H1 (cell line): ENCODE measurements at regions not wholly inside any gene's neighbourhood (a gene's known extent, or its start where the extent isn't known, plus 50 kb on each side); places are given as distances from the start of the nearest gene placed in this dataset.

Experiments
- CTCF ChIA-PET: fragments of 300-600 bp; sonication (Branson Sonifier 250); formaldehyde crosslinking; loops from one replicate; lab custom pipeline; 2021; ENCODE audit not compliant: partially characterized antibody; lab: Charles Lee
- POLR2A ChIA-PET: fragments of 300-600 bp; sonication (Branson Sonifier 250); formaldehyde crosslinking; loops from one replicate; lab custom pipeline; 2021; ENCODE audit warnings: inconsistent platforms; ENCODE audit not compliant: partially characterized antibody; lab: Charles Lee
- DNase-seq, 2 experiments: peaks; one replicate each; pipeline versions ENCODE4 v3.0.0 to v3.0.0-alpha.2; 2010 to 2022; ENCODE audit warnings: low spot score in 2 of 2, low read depth in 1 of 2, mixed read lengths in 1 of 2
- FAIRE-seq: peaks from 2 replicates; lab custom pipeline; 2011; peaks lifted over from hg19 to GRCh38; lab: Jason Lieb, UNC
- H2AFZ ChIP-seq: 2 replicates; pipeline ENCODE4 v1.8.1; 2012; ENCODE audit warnings: low read length, inconsistent platforms
- H2AK5ac ChIP-seq: 2 replicates; pipeline ENCODE4 v1.6.1; 2013; ENCODE audit warnings: low read depth, low read length
- H2BK120ac ChIP-seq: replicated peaks from 2 replicates; pipeline ENCODE3; 2013; ENCODE audit warnings: low read depth, low read length, inconsistent platforms
- H2BK12ac ChIP-seq: 2 replicates; pipeline ENCODE4 v1.6.1; 2013; ENCODE audit warnings: low read depth, low read length
- H2BK15ac ChIP-seq: 2 replicates; pipeline ENCODE4 v1.6.1; 2013; ENCODE audit warnings: low read length
- H2BK20ac ChIP-seq: 2 replicates; pipeline ENCODE4 v1.6.1; 2013; ENCODE audit warnings: low read length
- H2BK5ac ChIP-seq: 2 replicates; pipeline ENCODE4 v1.6.1; 2013; ENCODE audit warnings: low read depth, low read length
- H3K14ac ChIP-seq: 2 replicates; pipeline ENCODE4 v1.6.1; 2013; ENCODE audit warnings: inconsistent platforms; ENCODE audit not compliant: insufficient read length
- H3K18ac ChIP-seq: 2 replicates; pipeline ENCODE4 v1.6.1; 2013; ENCODE audit warnings: low read length; ENCODE audit errors: extremely low read depth
- H3K23ac ChIP-seq: 2 replicates; pipeline ENCODE4 v1.6.1; 2013; ENCODE audit warnings: inconsistent platforms; ENCODE audit not compliant: insufficient read length
- H3K23me2 ChIP-seq: 2 replicates; pipeline ENCODE4 v1.6.1; 2013; ENCODE audit warnings: low read depth, low read length
- H3K27ac ChIP-seq: 2 replicates; pipeline ENCODE4 v1.6.1; 2011; ENCODE audit warnings: low read depth, low read length, inconsistent platforms
- H3K27me3 ChIP-seq, 4 experiments: replicated peaks in 1 of 4; 1 replicate in 1 of 4; 2 replicates in 3 of 4; pipeline versions ENCODE4 v1.6.1 to v1.8.1; 2011 to 2013; ENCODE audit warnings: low read length in 3 of 4, mild to moderate bottlenecking in 3 of 4, inconsistent platforms in 2 of 4, mixed read lengths in 2 of 4, moderate library complexity in 1 of 4; ENCODE audit not compliant: control insufficient read depth in 3 of 4, insufficient read depth in 3 of 4; ENCODE audit errors: extremely low read depth in 1 of 4
- H3K36me3 ChIP-seq, 4 experiments: 2 replicates each; pipeline versions ENCODE4 v1.6.1 to v1.8.1; 2011 to 2013; ENCODE audit warnings: mild to moderate bottlenecking in 4 of 4, low read length in 3 of 4, moderate library complexity in 2 of 4, control low read depth in 1 of 4, inconsistent platforms in 1 of 4; ENCODE audit not compliant: insufficient read depth in 4 of 4, control insufficient read depth in 2 of 4
- H3K4ac ChIP-seq: replicated peaks from 2 replicates; pipeline ENCODE3; 2013; ENCODE audit warnings: low read length, low read depth, mixed read lengths, inconsistent platforms; ENCODE audit not compliant: insufficient read length
- H3K4me1 ChIP-seq, 4 experiments: replicated peaks in 1 of 4; 1 replicate in 1 of 4; 2 replicates in 3 of 4; pipeline versions ENCODE4 v1.6.1 to v1.8.1; 2011 to 2013; ENCODE audit warnings: low read length in 3 of 4, inconsistent platforms in 2 of 4, mixed read lengths in 1 of 4; ENCODE audit not compliant: insufficient read depth in 4 of 4, control insufficient read depth in 3 of 4
- H3K4me2 ChIP-seq, 2 experiments: 2 replicates each; pipeline versions ENCODE4 v1.6.1 to v1.8.1; 2011 to 2013; ENCODE audit warnings: low read depth in 2 of 2, low read length in 2 of 2, control low read depth in 1 of 2, inconsistent platforms in 1 of 2, mild to moderate bottlenecking in 1 of 2; ENCODE audit not compliant: insufficient read depth in 1 of 2
- H3K4me3 ChIP-seq, 4 experiments: fragments of 200-600, 300-600 bp in 1 of 4; sonication (generic), shearing (Covaris generic), sonication (Bioruptor Twin) in 1 of 4; 2 replicates each; pipeline versions ENCODE4 v1.5.1 to v1.8.1; 2011 to 2016; ENCODE audit warnings: low read length in 4 of 4, low read depth in 3 of 4, control low read depth in 2 of 4, inconsistent platforms in 2 of 4, mild to moderate bottlenecking in 2 of 4, mixed read lengths in 1 of 4, moderate library complexity in 1 of 4; ENCODE audit not compliant: insufficient read depth in 2 of 4; ENCODE audit errors: extremely low read depth in 1 of 4
- H3K56ac ChIP-seq: replicated peaks from 2 replicates; pipeline ENCODE3; 2013; ENCODE audit warnings: low read depth, mild to moderate bottlenecking, mixed read lengths, low read length, inconsistent platforms; ENCODE audit not compliant: insufficient read length
- H3K79me1 ChIP-seq: 2 replicates; pipeline ENCODE4 v1.6.1; 2013; ENCODE audit warnings: low read depth, low read length, control low read depth
- H3K79me2 ChIP-seq, 2 experiments: 2 replicates each; pipeline versions ENCODE4 v1.6.1 to v1.8.1; 2012 to 2013; ENCODE audit warnings: low read length in 2 of 2, mild to moderate bottlenecking in 2 of 2, inconsistent platforms in 1 of 2; ENCODE audit not compliant: insufficient read depth in 2 of 2, control insufficient read depth in 1 of 2
- H3K9ac ChIP-seq, 4 experiments: replicated peaks in 1 of 4; 1 replicate in 1 of 4; 2 replicates in 3 of 4; pipeline versions ENCODE4 v1.6.1 to v1.8.1; 2011 to 2013; ENCODE audit warnings: low read depth in 3 of 4, low read length in 3 of 4, control low read depth in 2 of 4, mild to moderate bottlenecking in 2 of 4, moderate library complexity in 2 of 4, inconsistent platforms in 1 of 4; ENCODE audit errors: extremely low read depth in 1 of 4
- H3K9me3 ChIP-seq, 2 experiments: 2 replicates each; pipeline versions ENCODE4 v1.6.1 to v1.8.1; 2012 to 2013; ENCODE audit warnings: mild to moderate bottlenecking in 2 of 2, moderate library complexity in 2 of 2, control low read depth in 1 of 2, inconsistent platforms in 1 of 2, low read depth in 1 of 2, low read length in 1 of 2, mixed read lengths in 1 of 2; ENCODE audit not compliant: insufficient read depth in 2 of 2
- H4K20me1 ChIP-seq, 2 experiments: replicated peaks in 1 of 2; 2 replicates each; pipeline versions ENCODE3 to v1.8.1; 2011 to 2013; ENCODE audit warnings: inconsistent platforms in 2 of 2, low read length in 2 of 2, mild to moderate bottlenecking in 1 of 2; ENCODE audit not compliant: insufficient read depth in 2 of 2, control insufficient read depth in 1 of 2
- H4K5ac ChIP-seq: 2 replicates; pipeline ENCODE4 v1.6.1; 2013; ENCODE audit warnings: low read length, low read depth, mixed read lengths, inconsistent platforms; ENCODE audit not compliant: insufficient read length
- H4K8ac ChIP-seq: 2 replicates; pipeline ENCODE4 v1.8.0; 2013; ENCODE audit warnings: mild to moderate bottlenecking, moderate library complexity, low read length, inconsistent platforms; ENCODE audit not compliant: insufficient read depth; ENCODE audit errors: extremely low read depth
- H4K91ac ChIP-seq: replicated peaks from 2 replicates; pipeline ENCODE3; 2013; ENCODE audit warnings: low read length, mixed read lengths, inconsistent platforms; ENCODE audit not compliant: insufficient read length
- E2F6 ChIP-seq: IDR thresholded peaks from 2 replicates; pipeline ENCODE4 v1.6.1; 2012; ENCODE audit warnings: inconsistent platforms
- FOSL1 ChIP-seq: IDR thresholded peaks from 2 replicates; pipeline ENCODE4 v1.6.1; 2011; ENCODE audit warnings: mild to moderate bottlenecking, low read depth, low read length, moderate library complexity; ENCODE audit not compliant: insufficient read depth
- KDM1A ChIP-seq: fragments of 200-600, 300-600 bp; sonication (generic); IDR thresholded peaks from 2 replicates; pipeline ENCODE4 v1.7.1; 2016; ENCODE audit warnings: mild to moderate bottlenecking, low read length, borderline replicate concordance
- KDM4A ChIP-seq: IDR thresholded peaks from one replicate; pipeline ENCODE4 v1.7.1; 2012; ENCODE audit warnings: low read depth, mild to moderate bottlenecking, moderate library complexity, low read length, inconsistent platforms; ENCODE audit not compliant: severe bottlenecking
- MAFK ChIP-seq: IDR thresholded peaks from 2 replicates; pipeline ENCODE4 v1.6.1; 2012; ENCODE audit warnings: low read depth, mild to moderate bottlenecking, improper control_type of control experiment, low read length
- NANOG ChIP-seq: IDR thresholded peaks from 2 replicates; pipeline ENCODE4 v1.6.1; 2011; ENCODE audit warnings: low read length, low read depth, mild to moderate bottlenecking, inconsistent platforms; ENCODE audit not compliant: insufficient read depth, poor library complexity, severe bottlenecking
- NRF1 ChIP-seq: IDR thresholded peaks from 2 replicates; pipeline ENCODE4 v1.6.1; 2011; ENCODE audit warnings: mild to moderate bottlenecking, low read depth, low read length, improper control_type of control experiment
- POLR2A ChIP-seq, 2 experiments: IDR thresholded peaks; 1 replicate in 1 of 2; 2 replicates in 1 of 2; pipeline ENCODE4 v1.6.1; 2011; ENCODE audit warnings: low read depth in 2 of 2, low read length in 2 of 2, mild to moderate bottlenecking in 2 of 2; ENCODE audit errors: control extremely low read depth in 1 of 2
- POLR2AphosphoS5 ChIP-seq: IDR thresholded peaks from 2 replicates; pipeline ENCODE4 v1.6.1; 2011; ENCODE audit warnings: low read depth, low read length
- POU5F1 ChIP-seq: IDR thresholded peaks from 2 replicates; pipeline ENCODE4 v1.6.1; 2011; ENCODE audit warnings: low read depth, mild to moderate bottlenecking, low read length, moderate library complexity
- RBBP5 ChIP-seq: IDR thresholded peaks from 2 replicates; pipeline ENCODE4 v1.7.1; 2012; ENCODE audit warnings: low read depth, mild to moderate bottlenecking, inconsistent platforms, low read length, moderate library complexity, borderline replicate concordance
- SIX5 ChIP-seq: IDR thresholded peaks from 2 replicates; pipeline ENCODE4 v1.6.1; 2011; ENCODE audit warnings: mild to moderate bottlenecking, low read depth, low read length
- SP2 ChIP-seq: IDR thresholded peaks from 2 replicates; pipeline ENCODE4 v1.6.1; 2012; ENCODE audit warnings: mild to moderate bottlenecking, low read length, inconsistent platforms
- SRF ChIP-seq: IDR thresholded peaks from 2 replicates; pipeline ENCODE4 v1.6.1; 2011; ENCODE audit warnings: mild to moderate bottlenecking, low read depth, low read length, moderate library complexity
- SUZ12 ChIP-seq: fragments of 200-600 bp; sonication (generic); IDR thresholded peaks from 2 replicates; pipeline ENCODE4 v1.6.1; 2012; ENCODE audit warnings: mild to moderate bottlenecking, inconsistent platforms, low read length, moderate library complexity, mixed read lengths
- TBP ChIP-seq: IDR thresholded peaks from 2 replicates; pipeline ENCODE4 v1.6.1; 2011; ENCODE audit warnings: low read depth, low read length, improper control_type of control experiment
- TEAD4 ChIP-seq: IDR thresholded peaks from 2 replicates; pipeline ENCODE4 v1.6.1; 2012; ENCODE audit warnings: low read depth, low read length, inconsistent platforms, mixed read lengths

GRCh38 chr1:199173356-199173755 is 534.5 kb downstream of the PTPRC start:
- H2AK5ac ChIP-seq: no peak overlapping the region
- no peak overlapping the region for H4K8ac ChIP-seq
- POLR2A ChIA-PET: no interaction called here
- no peaks in the 10 kb centered on the region for H3K79me2 ChIP-seq
- H3K23ac ChIP-seq: no peak overlapping the region
- H3K56ac ChIP-seq: no peak overlapping the region
- no peak overlapping the region for H2BK120ac ChIP-seq
- DNase-seq: no peak
- H3K18ac ChIP-seq: no peak overlapping the region
- no peaks in the 10 kb centered on the region for H3K79me1 ChIP-seq
- H3K27ac ChIP-seq: no peak overlapping the region
- no peaks in the 10 kb centered on the region for H3K4me1 ChIP-seq
- no peak overlapping the region for H4K5ac ChIP-seq
- no peak overlapping the region for H3K9ac ChIP-seq
- H3K9me3 ChIP-seq: no peaks in the 10 kb centered on the region
- H4K20me1 ChIP-seq: no peaks in the 10 kb centered on the region
- no peak overlapping the region for H4K91ac ChIP-seq
- no peak overlapping the region for H2AFZ ChIP-seq
- no peak overlapping the region for H2BK12ac ChIP-seq
- no peak overlapping the region for H2BK5ac ChIP-seq
- no peaks in the 10 kb centered on the region for H3K23me2 ChIP-seq
- no peak for FAIRE-seq
- no peak overlapping the region for H3K14ac ChIP-seq
- no peak overlapping the region for H2BK15ac ChIP-seq
- H3K4me2 ChIP-seq: no peak overlapping the region
- no peak overlapping the region for H3K4ac ChIP-seq
- no peaks in the 10 kb centered on the region for H3K27me3 ChIP-seq
- CTCF ChIA-PET: interaction anchor here (0.8 to 1.2 kb wide), 2 partner anchors 15 to 83 kb away, joined by 3 read pairs; no protein-coding TSS in a partner anchor
- TF ChIP-seq SP2 (no peak), POLR2A (IDR thresholded peaks at IDR 0.05; ENCODE audit: control extremely low read depth in 1 of 2, low read depth in 2 of 2, low read length in 2 of 2) (no peak), TEAD4 (no peak), E2F6 (no peak), FOSL1 (no peak), NANOG (no peak), TBP (no peak), RBBP5 (no peak), POLR2AphosphoS5 (no peak), KDM4A (no peak), SUZ12 (no peak), SIX5 (no peak), NRF1 (no peak), KDM1A (no peak), MAFK (no peak), POU5F1 (no peak), SRF (no peak)
- TF ChIP-seq, all 59 proteins: peak for 0
- Histone ChIP-seq H2BK20ac (no peak overlapping the region), H3K36me3 (no peaks in the 10 kb centered on the region), H3K4me3 (no peak overlapping the region)
